ENCODE measurements at regions not wholly inside any gene's neighbourhood (a gene's known extent, or its start where the extent isn't known, plus 50 kb on each side); places are given as distances from the start of the nearest gene placed in this dataset.
"Not testable (repeated sequence)": the region's sequence is repeated elsewhere in the genome, so short reads cannot be mapped to it uniquely, and the experiment has no call there.

GRCh38 chr4:65265526-65265925 lies 404.8 kb downstream of the EPHA5 start:
- no peak for DNase-seq

DNA sequence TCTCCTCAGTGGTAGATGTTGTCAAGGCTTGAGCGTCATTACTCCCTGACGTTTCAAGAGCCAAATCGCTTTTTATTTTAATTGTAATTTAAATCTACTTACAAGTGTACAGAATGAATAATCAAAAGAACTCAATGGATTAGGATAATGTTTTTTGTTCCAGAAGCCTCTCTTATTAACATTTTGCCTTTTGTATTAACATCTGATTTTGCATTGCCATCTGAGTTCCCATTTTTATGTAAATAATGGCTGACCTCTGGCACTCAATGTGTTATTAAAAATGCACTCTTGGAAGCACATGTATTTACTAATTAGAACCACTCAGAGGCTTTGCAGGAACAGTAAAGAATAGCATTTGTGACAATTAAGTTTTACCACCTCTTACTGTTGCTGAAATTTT lies 411.0 kb downstream of the EPHA5 start:
- DNase-seq: no peak

DNA sequence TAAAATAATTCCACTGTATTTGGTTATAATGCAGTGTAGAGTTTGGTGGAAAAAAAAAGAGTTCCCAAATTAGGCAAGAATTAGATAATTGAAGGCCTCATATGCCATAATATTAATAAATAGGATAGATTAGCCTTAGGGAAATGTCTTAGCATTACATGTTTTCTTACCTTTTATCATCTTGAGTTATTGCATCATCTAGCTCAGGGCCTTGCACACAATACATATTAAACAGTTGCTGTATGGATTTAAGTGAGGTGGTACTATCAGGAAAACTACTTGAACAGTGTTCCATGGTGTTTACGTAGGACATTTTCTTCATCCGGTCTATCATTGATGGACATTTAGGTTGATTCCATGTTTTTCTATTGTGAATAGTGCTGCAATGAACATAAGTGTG lies 419.4 kb downstream of the EPHA5 start:
- DNase-seq: no peak

DNA sequence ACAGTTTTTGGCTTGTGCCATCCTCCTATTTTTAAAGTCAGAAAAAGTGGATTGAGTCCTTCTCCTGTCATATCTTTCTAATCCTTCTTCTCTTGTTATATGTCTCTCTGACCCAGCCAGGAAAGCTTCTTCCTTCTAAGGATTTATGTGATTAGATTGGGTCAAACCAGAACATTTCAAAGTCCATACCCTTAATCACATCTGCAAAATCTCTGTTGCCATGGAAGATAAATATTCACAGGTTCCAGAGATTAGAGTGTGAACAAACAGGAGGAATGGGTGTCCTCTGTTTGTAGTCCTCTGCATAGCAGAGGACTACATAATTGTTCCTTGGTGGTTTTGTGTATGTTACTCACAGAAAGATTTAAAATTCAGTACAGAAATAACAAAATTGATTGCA lies 421.2 kb downstream of the EPHA5 start:
- no peak for DNase-seq

- DNase-seq: no peak
Measured at GRCh38 chr4:65242156-65242846, 428.0 kb downstream of the EPHA5 start.

GRCh38 chr4:65241257-65241997 lies 428.9 kb downstream of the EPHA5 start:
- DNase-seq: no peak

GRCh38 chr4:65234061-65234460 lies 436.2 kb downstream of the EPHA5 start:
- DNase-seq: no peak

DNA sequence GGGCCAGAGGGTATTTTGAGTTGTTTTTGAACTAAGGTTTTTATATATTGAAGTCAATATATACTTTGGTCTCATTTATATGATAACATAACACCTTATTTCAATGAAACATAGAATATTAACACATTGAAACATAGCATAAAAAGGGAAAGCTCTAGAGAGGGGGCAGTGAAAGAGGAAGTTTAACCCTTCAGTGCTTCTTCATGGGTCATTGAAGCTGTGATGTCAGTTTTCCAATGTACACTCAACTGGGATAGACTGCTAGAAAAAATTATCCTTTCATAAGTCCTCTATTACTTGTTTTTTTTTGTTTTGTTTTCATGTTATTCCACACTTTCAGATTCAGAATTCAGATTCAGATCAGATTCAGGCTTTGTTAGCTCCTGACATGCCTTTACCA lies 442.7 kb downstream of the EPHA5 start:
- no peak for DNase-seq

- no peak for DNase-seq
Measured at GRCh38 chr4:65223601-65224000, 446.7 kb downstream of the EPHA5 start.

DNA sequence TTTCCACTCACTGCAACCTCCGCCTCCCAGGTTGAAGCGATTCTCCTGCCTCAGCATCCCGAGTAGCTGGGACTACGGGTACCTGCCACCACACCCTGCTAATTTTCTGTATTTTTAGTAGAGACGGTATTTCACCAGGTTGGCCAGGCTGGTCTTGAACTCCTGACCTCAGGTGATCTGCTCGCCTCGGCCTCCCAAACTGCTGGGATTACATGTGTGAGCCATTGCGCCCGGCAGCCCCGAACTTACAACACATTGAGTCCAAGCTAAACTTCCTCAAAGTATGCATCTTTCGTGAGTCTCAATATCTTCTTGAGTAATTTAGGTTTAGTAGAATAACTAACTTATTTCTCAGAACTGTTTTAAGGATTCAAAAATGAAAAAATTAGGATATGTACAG lies 447.2 kb downstream of the EPHA5 start:
- DNase-seq: not testable (repeated sequence)

DNA sequence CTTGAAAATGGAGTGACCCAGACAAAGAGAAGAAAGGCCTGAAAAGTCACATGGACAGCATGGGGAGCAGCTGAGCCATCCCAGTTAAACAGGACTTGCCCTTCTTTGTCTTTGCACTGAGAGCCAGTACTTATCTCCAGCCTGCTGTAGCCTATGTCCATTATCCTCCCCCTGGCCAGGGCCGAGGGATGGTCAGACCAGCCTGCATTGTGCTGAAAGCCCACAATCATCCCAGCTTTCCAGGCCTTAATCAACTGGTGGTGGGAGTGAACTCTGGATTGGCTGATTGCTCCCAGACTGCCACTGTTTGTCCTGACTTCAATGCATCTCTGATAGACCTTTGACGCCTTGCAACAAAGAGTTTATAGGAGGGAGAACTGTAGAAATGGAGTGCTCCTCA lies 453.1 kb downstream of the EPHA5 start:
- no peak for DNase-seq

- DNase-seq: no peak
Measured at GRCh38 chr4:65202853-65203236, 467.4 kb downstream of the EPHA5 start.

GRCh38 chr4:65202165-65202852 lies 468.0 kb downstream of the EPHA5 start:
- no peak for DNase-seq

DNA sequence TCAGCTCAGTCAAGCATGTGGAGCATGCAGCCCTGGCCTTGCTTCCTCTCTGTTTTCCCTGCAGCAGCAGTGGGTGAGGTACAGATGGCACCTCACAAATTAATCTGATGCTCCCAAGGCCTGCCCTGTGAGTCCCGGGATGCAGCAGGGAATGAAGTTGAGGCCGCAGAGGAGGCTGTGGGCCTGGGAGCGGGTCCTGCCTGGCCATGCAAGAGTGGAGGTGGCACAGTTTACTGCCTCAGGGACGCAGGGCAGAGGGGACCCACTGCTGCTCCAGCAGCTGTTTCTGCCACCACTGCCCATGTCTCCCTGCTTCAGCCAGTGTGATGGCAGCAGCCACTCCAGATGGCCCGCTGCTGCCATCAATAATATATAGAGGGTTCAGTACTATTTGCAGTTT lies 474.6 kb downstream of the EPHA5 start:
- no peak for DNase-seq

DNA sequence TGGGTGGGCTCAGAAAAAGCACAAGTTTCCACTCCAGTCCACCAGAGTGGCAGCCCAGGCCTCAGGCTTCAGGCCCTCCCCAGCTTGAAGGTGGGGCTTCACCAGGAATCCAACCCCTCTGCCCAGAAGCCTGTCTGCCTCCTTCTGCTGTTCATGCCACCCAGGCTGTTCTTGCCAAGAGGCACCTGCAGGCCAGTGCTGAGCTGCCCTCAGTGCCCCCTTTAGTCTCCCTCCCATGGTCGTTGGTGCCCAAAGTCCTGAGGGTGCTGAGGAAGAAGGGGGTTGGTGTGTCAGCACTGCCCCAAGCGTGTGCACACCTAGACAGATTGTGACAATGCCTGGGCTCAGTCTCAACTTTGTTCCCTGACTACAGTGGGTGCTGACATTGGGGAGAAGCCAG lies 475.3 kb downstream of the EPHA5 start:
- no peak for DNase-seq

GRCh38 chr4:65193985-65194384 lies 476.3 kb downstream of the EPHA5 start:
- DNase-seq: no peak

DNA sequence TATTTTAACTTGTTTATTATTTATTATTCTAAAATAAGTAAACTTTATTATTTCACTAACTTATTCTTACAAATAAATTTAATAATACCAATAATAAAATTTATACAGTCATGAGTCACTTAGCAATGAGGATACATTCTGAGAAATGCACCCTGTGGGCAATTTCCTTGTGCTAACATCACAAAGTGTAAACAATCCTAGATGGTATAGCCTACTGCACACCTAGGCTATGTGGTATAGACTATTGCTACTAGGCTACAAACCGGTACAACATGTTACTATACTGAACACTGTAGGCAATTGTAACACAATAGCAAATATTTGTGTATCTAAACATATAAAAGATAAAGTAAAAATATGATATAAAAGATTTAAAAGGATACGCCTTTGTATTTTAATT lies 479.5 kb downstream of the EPHA5 start:
- DNase-seq: no peak

DNA sequence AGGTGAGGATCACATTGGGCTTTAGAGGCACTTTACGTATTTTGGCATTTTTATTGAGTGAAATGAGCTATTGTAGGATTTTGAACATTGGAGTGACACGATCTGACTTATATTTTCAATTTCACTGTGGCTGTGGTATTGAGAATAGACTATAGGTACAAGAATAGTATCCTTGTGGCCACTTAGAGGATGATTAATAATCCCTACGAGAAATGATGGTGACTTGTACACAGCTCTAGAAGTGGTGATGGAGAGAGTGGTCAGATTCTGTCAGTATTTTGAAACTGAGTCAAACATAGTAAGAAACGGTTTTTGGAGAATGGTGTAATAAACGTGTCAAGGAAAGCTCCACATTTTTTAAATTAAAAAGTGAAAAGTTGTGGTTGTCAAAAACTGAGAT lies 494.7 kb downstream of the EPHA5 start:
- DNase-seq: no peak

- DNase-seq: no peak
Measured at GRCh38 chr4:65170768-65171514, 499.3 kb downstream of the EPHA5 start.

- no peak for DNase-seq
Measured at GRCh38 chr4:65167719-65168118, 502.6 kb downstream of the EPHA5 start.

DNA sequence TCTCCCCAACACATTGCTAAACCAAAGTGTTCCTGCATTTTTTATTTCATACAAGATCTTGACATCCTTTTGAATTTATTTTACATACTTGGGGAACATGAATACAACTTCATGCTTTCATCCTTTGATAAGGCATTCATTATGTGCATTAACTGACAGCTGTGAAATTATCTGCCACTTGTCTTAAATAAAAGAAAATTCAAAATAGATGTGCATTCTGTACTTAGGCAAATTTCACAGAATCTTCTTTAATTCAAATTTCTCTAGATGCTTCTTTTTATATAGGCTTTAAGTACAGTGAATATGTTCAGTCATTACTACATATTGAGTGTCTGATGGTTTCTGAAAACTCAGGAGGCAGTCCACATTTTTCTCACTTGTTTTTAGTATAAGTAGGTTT lies 518.1 kb downstream of the EPHA5 start:
- no peak for DNase-seq

- no peak for DNase-seq
Measured at GRCh38 chr4:65139998-65140397, 530.3 kb downstream of the EPHA5 start.

DNA sequence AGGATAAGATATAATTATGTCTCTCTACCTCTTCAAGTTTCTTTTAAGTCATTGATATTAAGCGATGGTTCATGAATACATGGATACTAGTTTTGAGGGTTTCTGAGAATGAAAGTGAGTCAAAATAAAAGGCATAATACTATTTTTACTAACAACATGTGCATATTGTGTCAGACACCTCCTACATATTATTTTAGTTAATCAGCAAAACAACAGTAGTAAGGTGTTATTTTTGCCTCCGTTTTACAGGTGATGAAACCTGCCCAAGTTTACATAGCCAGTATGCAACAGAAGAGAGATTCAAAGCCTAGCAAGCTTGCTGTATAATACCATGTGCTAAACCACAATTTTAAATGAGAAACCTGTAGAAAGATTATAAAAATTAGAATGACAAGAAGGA lies 544.1 kb downstream of the EPHA5 start:
- DNase-seq: no peak

GRCh38 chr4:65120287-65120686 lies 550.0 kb downstream of the EPHA5 start:
- no peak for DNase-seq

All from activated T-cell treated with anti-CD3 and anti-CD28 coated beads, Interleukin-2, amount 50 U/mL, for 48 hours (primary cell).